ENCODE measurements at regions not wholly inside any gene's neighbourhood (a gene's known extent, or its start where the extent isn't known, plus 50 kb on each side); places are given as distances from the start of the nearest gene placed in this dataset.
"Not testable (repeated sequence)": the region's sequence is repeated elsewhere in the genome, so short reads cannot be mapped to it uniquely, and the experiment has no call there.

DNA sequence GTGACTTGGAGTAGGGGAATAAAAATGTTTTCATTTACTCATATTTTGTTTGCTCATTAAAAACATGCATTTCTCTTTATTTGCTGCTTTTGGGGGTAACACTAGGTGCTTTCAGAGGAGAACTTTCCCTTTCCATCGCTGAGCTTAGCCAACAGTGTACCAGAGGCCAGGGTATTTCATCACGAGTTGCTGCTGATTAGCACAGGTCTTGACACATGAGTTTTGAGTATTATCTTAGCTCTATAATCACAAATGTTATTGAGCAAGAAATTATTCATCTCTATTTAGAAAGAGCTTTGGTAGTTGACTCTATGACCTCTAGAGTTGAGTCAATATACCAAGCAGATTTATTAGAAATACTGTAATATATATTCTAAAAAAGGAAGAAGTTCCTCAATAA is 375.9 kb downstream of the NXPH1 start:
- no peak for DNase-seq

DNA sequence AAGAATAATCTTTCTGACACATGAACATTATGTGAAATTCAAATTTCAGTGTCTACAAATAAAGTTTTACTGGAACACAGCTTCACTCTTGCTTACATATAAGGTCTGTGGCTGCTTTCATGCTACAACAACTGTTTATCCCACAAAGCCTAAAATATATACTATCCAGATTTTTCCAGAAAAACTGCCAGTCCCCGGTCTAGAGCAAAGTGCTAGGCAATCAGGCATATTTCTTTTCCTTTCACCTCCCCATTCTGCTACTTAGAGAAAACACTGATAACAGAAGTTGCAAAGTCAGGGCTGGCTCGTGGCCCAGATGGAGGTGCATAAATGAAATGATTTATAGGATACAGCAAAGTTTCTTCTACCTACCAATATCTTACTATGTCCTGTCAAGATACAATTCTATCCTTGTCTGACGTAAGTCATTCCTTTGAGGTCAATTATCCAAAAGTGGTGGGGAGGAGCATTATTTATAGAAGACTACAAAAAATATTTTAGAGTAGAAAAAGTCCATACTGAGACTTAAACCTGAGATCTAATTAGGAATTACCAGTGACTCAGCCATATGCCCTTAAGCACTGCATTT is 384.1 kb downstream of the NXPH1 start:
- DNase-seq = no peak

DNA sequence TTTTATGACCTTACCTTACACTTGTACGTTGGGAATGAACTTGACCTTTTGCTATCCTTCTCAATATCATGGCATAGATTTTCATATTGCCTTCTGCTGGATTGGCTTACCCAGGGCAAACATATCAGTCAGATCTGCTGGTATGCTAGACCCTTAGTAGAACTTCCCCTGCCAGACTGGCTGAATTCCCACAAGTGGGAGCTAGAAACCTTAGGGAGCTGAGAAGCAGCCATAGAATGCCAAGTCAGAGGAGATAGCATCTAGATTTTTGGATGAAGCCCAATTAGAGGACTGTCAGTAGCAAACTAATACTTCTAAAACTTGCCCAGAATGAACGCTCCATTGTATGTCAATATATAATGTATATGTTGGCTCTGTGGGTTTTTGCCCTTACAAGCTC is 385.0 kb downstream of the NXPH1 start:
- no peak for DNase-seq

DNA sequence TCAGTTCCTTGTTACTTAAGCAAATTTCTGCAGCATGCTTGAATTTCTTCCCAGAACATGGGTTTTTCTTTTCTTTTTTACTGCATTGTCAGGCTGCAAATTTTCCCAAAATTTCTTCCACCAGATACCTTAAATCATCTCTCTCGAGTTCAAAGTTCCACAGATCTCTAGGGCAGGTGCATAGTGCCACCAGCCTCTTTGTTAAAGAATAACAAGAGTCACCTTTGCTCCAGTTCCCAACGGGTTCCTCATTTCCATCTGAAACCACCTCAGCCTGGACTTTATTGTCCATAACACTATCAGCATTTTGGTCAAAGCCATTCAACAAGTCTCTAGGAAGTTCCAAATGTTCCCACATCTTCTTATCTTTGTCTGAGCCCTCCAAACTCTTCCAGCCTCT is 389.2 kb downstream of the NXPH1 start:
- no peak for DNase-seq

DNA sequence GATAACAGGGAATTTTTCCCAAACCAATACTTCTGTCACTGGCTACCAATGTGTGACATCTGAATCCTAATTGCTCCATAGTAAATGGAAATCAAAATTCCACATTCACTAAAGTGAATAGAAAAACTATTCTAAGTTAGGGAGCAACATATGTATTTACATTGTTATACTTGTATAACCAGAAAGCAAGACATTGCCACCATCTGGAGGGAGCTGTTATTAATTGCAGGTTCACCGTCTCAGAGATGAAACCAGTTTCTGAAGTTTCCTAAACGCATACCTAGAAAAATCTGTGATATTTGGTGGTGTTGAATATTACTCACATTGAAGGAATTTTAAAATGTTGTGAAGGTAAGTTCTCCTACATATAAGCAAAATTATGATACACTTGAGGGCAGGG is 390.1 kb downstream of the NXPH1 start:
- DNase-seq = no peak

DNA sequence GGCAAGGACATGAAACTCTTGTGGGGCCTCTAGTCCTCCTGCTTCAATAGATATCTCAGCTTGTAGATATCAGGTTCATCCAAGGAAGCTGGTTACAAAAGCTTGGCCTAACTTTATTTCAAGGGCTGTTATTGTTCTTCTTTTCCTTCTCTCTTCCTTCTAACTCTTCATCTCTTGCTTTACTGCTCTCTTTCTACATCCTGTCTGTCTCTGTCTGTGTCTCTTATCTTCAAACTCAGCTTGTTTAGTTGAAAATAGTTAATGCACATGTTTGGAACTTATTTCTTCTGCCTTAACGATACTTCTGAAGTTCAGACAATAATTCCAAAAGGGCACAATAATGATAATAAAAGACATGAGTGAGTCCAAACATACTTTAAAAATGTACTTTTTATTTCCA is 393.9 kb downstream of the NXPH1 start:
- DNase-seq = no peak

DNA sequence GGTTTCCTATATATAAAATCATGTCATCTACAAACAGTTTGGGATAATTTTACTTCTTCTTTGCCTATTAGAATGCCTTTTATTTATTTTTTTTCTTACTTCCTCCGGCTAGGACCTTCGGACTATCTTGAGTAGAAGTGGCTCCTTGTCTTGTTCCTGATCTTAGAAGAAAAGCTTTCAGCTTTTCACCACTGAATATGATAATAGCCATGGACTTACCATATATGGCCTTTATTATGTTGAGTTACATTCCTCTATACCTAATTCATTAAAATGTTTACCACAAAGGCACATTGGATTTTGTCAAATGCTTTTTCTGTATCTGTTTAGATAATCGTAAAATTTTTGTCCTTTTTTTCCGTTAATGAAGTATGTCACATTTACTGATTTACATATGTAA is 395.7 kb downstream of the NXPH1 start:
- no peak for DNase-seq

DNA sequence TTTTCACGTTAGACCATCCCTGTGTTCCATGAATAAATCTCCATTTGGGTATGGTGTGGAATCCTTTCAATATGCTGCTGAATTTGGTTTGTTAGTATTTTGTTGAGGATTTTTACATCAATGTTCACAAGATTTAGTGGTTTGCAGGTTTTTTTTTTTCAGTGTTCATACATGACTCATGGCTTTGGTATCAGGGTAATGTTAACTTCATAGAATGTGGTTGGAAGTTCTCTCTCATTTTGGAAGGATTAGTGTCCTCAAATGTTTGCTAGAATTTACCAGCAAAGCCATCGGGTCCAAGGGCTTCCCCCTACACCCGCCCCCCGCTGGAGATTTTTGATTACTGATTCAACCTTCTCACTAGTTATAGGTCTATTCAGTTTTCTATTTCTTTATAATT is 398.0 kb downstream of the NXPH1 start:
- DNase-seq = no peak

DNA sequence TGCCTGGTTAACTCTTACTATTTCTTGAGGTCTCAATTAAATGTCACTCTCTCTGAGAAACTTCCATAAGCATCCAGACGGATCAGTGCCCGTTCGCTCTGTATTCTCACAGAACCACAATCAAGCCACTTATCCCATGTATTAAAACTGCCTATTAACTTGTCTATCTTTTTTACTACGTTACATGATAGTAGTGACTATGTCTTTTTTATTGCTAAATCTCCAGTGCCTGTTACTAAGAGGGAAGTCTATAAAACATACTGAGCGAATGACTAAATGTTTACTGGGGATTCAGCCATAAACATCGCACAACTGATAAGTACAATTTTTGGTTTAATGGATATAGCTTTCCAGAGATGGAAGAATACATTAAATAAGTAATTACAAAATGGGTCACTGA is 399.9 kb downstream of the NXPH1 start:
- DNase-seq = no peak

DNA sequence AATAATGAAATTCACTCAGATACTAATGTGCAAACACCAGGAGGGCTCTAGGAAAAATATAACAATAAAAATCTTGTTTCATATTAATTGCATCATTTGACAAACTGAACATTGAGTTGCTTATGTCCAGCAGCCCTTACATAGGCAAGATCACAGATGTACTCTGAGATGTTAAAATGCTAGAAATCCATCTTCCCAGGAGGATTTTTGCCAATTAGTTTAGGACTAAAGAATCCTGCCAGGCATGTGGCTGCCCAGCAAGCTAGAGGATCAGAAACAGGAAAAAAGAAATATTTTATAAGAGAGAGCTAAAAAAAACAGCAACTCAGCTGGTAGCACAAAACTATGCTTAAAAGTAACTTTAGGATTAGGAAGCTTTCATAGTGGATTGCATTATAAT is 407.8 kb downstream of the NXPH1 start:
- no peak for DNase-seq

DNA sequence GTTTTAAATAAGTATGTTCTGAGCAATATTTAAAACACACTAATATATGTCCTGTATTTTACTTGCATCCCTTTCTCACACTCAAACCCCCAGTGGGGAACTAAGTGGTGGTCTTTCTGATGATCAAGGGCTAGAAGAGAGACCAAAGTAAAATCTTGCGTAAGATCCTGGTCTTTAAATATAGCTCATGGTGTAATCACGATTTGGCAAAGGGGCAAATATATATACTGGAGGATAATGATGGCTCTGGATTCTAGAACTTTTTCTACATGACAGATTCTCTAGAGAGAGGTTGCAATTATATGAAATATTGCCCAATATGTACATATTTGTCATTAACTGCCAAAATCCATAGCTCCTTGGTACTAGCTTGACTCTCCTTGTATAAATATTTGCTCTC is 438.3 kb downstream of the NXPH1 start:
- DNase-seq = no peak

DNA sequence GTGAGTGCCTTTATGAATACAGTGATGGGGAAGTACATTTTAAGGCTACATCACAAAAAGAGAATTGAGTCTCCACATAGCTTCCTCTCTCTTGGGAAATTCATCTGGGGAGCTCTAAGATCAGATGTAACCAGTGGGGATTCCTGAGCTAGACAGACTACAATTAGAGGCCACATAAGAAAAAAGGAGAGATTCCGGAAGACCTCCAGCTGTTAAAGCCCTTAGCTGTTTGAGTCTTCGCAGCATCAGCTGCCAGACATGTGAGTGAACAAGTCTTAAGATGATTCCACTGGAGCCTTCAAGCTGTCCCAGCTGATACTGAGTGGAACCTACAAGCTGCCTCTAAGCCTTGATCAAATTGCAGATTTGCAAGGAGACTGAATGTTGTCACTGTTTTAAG is 448.5 kb downstream of the NXPH1 start:
- no peak for DNase-seq

DNA sequence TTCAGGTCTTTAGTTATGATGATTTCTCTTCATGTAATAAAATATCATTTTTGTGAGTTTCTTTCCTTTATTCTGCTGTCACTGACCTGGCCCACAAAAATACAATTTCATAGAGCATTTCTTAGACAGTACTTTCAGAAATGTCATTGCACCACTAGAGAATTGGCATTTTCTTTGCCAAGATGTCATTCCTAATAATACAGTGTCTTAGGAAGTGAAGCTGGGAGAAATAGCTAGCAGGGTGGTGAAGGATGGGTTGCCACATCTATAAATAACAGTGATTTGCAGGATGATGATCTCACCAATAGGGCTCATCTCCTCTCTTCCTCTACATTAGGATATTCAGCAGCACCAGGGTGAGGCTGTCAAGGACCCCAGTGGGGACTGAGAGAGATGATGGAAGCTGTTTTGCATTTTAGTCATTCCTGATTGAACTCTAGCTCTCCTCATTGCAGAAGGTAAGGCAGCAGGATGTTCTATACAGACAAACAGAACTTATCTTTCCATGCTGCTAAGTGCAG is 452.1 kb downstream of the NXPH1 start:
- no peak for DNase-seq

DNA sequence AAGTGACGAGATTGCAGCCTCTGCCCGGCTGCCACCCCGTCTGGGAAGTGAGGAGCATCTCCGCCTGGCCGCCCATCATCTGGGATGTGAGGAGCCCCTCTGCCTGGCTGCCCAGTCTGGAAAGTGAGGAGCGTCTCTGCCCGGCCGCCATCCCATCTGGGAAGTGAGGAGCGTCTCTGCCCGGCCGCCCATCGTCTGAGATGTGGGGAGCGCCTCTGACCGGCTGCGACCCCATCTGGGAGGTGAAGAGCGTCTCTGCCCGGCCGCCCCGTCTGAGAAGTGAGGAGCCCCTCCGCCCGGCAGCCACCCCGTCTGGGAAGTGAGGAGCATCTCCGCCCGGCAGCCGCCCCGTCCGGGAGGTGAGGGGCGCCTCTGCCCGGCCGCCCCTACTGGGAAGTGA is 456.9 kb downstream of the NXPH1 start:
- DNase-seq = not testable (repeated sequence)

DNA sequence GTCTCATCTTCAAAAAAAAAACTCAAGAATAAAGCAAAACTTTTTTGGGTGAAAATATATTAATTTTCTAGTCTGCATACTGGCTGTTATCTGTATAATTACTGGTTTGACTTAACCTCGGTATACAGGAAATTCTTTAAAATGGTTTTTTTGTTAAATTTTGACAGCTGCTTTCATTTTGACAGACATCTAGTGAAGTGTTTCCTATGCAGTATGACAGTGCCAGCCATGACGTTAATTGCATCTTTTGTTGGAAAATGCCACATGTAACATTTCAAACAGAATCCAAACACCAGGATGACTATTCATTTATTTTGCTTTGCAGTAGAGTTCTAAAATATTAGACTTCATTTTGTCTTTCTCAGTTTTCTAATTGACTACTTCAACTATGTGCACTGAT is 460.4 kb downstream of the NXPH1 start:
- DNase-seq = no peak

DNA sequence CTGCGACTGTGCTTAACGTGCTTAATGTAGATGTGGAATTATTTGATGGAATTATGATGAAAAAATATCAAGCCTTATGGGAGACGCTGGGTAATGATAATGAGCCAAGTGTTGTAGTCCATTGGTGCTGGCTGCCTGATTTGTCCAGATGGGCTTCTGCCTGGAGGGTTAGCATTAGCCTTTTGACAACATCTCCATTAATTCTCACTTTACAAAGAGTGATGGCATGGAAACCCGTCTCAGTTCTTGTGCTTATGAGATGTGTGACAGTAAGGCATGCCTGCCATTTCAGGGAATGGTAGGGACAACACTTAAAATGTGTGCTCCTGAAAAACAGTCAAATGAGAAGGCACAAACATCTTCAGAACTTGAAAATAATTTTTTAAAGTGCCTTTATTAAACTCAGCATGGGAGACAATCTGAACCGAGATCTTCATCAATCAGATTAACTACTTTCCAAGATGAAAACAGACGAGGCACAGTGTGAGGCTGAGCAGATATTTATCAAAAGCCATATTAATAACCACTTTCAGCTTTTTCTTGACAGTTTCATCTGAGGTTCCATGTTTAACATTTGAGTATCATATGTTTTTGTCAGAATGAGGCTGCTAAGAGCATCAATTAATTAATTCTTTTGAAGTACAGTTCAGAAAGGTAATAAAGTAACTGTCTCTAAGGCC is 473.1 kb downstream of the NXPH1 start:
- no peak for DNase-seq

DNA sequence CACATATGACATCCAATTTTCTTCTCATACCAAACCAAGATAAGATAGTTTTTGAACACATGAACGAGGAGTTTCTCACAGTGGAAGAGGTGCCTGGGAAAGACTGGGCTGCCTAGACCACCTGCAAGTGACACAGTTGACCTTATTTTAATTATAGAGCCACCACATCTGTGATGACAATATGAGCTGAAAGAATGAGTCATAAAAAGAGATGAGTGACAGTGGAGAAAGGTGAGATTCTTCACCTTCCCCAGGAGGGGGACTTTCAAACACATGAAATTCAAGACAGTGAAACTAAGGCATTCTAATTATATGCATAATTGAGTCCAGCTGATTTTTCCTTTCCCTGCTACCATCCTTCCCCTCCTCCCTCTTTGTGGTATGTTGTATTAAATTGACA is 475.5 kb downstream of the NXPH1 start:
- no peak for DNase-seq

DNA sequence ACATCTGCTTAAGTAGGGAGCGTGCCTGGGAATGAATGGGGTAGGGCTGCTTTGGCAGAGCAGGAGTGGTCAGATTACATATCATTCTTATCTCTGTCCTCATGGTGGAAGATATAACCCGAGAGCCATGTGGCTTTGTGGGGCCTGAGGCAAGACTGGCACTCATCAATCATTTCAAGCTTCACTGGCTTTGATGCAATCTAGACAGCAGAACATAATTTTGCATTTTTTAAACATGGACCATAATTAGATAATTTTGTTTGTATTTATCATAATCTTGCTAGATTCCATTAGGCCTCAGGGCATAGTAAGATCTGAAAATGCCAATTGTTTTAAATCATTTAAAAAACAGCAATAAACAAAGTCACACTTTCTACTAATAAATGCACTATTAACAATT is 480.3 kb downstream of the NXPH1 start:
- no peak for DNase-seq

DNA sequence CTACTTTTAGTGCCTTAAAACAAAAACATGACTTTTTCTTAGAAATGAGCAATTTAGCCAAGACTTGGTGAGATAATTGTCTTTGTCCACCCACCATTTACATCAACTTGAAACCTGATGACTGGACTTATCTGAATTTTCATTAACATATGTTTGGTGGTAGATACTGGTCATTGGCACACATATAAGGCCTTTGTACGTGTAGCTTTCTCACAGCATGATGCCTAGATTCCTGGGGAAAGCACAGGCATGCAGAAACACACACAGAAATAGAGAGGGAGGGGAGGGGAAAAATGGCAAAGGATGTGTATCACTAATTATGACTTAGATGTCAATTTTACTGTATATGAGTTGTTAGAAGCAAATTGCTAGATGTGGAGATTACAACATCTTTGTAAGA is 488.4 kb downstream of the NXPH1 start:
- no peak for DNase-seq

DNA sequence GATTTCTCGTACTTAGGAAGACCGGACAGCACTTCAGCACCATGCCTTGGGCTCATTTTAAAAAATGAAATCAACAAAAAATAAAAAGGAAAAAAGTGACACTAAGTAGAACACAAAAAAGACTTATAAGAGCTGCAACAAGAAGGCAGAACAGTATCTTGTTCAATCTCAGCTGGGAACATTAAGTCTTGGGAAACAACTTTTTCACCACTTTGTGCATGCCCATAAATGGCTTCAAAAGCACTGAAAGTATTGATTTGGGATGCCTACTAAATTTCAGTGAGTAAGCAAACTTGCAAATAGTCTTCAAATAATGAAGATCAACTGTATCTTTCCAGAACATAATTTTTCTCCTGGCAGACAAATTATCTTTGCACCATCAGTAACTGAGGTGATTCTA is 489.3 kb downstream of the NXPH1 start:
- DNase-seq = no peak

DNA sequence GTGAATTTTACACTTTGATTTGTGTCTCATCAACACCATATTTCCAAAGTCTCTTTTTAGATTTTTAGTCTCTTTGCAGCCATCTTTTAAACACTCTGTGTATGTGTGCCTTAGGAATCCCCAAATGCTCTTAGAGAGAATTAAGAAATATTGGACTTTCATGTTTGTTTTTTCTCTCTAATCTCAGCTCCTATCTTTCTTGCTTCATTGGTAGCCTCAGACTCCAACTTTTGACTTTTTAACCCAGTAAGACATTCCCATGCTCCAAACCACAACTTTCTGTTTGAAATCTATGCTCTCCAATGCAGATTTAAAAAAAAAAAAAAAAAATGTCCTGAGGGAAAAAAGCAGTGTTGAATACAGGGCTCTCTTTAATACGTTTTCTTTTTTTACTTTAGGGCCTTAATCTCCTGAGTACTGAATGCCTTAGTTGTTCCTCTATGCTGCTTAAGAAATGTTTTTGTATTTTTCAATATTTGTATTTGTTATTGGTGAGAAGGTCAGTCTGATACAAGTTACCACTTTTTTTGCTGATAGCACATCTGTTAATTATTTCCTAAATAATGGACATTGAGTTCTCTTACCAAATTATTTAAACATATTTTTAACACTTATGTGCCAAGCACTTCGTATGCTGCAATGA is 489.9 kb downstream of the NXPH1 start:
- DNase-seq = no peak

DNA sequence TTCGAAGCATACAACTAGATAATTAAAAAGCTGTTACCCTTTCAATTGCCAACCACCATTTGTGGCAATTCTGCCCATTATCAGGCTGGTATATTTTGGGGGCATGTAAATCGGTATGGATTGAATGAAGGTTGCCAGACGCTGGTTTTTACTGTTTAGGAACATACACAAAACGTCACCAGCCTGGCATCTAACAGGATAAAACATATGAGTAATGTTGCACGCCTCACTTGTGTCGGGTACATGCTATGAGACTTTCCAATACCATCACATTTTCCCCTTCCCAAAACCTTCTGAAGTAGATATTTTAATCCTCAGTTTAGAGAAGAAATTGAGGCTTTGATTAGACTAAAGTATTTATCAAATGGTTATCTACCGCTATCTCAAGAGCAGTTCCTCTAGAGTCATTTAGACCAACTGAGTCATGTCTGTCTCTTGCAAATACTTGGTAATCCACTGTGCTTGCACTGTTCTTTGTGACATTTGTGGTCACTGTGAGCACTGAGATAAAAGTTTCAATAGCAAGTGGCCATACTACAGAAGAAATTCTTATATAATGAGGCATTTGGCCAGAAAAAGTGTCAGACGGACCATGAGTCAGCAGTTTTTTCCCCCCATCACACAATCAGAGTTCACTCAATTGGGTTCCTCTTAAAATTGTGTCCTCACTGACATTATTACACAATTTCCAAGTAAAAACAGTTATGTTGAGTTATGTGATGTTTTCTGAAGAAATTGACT is 498.7 kb downstream of the NXPH1 start:
- no peak for DNase-seq

DNA sequence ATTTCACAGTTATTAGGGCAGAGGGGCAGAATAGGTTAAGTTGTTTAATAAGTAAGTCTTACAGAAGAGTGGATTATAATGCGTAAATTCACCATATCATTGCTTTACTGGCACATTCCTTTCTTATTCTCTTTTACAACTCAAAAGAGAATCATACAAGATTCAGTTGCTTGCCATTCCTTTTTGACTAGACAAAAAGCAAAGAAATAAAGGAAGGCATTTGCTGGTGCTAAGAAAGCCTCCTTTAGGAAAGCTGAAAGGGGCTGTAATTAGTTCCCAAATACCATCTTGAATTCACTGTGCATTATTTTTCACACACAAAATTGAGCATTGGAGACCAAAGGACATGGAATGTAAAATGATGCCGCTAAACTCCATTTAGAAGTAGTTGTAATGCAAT is 499.3 kb downstream of the NXPH1 start:
- no peak for DNase-seq

DNA sequence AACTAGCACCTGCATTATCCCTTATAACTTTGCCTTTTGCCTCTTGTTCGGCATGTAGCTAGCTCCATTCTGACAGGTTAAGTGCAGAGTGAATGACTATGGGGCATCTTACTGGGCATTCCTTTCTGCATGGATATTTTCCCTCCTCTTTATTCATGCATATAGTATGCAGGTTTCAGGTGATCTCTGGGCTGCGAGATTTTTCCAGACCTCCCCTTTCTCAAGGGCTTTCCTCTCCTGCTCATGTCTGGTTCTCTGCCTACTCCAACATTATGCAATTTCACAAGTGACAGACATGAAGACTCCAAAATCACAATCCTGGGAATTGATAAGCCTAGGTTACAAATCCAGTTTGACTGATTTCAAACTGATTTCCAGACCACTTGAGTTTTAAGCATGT is 503.8 kb downstream of the NXPH1 start:
- DNase-seq = no peak
